MM.1S (cell line): ENCODE measurements at regions not wholly inside any gene's neighbourhood (a gene's known extent, or its start where the extent isn't known, plus 50 kb on each side); places are given as distances from the start of the nearest gene placed in this dataset.

Experiments
- DNase-seq: peaks from one replicate; pipeline ENCODE4 v3.0.0-alpha.2; 2015
- H2AFZ ChIP-seq: fragments of 300-600 bp; sonication (generic); 2 replicates; pipeline ENCODE4 v1.6.0; 2016; ENCODE audit warnings: antibody characterized with exemption, low read length
- H3F3A ChIP-seq: fragments of 300-600 bp; sonication (generic); 2 replicates; pipeline ENCODE4 v1.6.1; 2016; ENCODE audit warnings: mild to moderate bottlenecking, antibody characterized with exemption, low read length, moderate library complexity, mixed read lengths; ENCODE audit not compliant: insufficient read depth
- H3K27ac ChIP-seq: fragments of 300-600 bp; sonication (generic); 2 replicates; pipeline ENCODE4 v1.5.1; 2016; ENCODE audit warnings: mild to moderate bottlenecking, low read length
- H3K27me3 ChIP-seq: fragments of 300-600 bp; sonication (generic); replicated peaks from 2 replicates; pipeline ENCODE4 v1.6.0; 2016; ENCODE audit warnings: low read length; ENCODE audit not compliant: insufficient read depth
- H3K36me3 ChIP-seq: fragments of 300-600 bp; sonication (generic); replicated peaks from 2 replicates; pipeline ENCODE4 v1.6.1; 2016; ENCODE audit warnings: mild to moderate bottlenecking, low read length, mixed read lengths; ENCODE audit not compliant: insufficient read depth
- H3K4me1 ChIP-seq: fragments of 300-600 bp; sonication (generic); 2 replicates; pipeline ENCODE4 v1.6.1; 2016; ENCODE audit warnings: low read length, mixed read lengths
- H3K4me2 ChIP-seq: fragments of 300-600 bp; sonication (generic); 2 replicates; pipeline ENCODE4 v1.6.0; 2016; ENCODE audit warnings: low read depth, low read length
- H3K4me3 ChIP-seq: fragments of 300-600 bp; sonication (generic); 2 replicates; pipeline ENCODE4 v1.5.1; 2016; ENCODE audit warnings: low read length, mixed read lengths
- H3K79me2 ChIP-seq: fragments of 300-600 bp; sonication (generic); 2 replicates; pipeline ENCODE4 v1.6.1; 2016; ENCODE audit warnings: mixed run types, low read length, mixed read lengths
- H3K9ac ChIP-seq: fragments of 300-600 bp; sonication (generic); 2 replicates; pipeline ENCODE4 v1.6.1; 2016; ENCODE audit warnings: low read length, mixed read lengths
- H3K9me2 ChIP-seq: fragments of 300-600 bp; sonication (generic); replicated peaks from 2 replicates; pipeline ENCODE4 v1.6.1; 2016; ENCODE audit warnings: mild to moderate bottlenecking, low read length, mixed read lengths; ENCODE audit not compliant: insufficient read depth
- H3K9me3 ChIP-seq: fragments of 300-600 bp; sonication (generic); replicated peaks from 2 replicates; pipeline ENCODE4 v1.6.1; 2016; ENCODE audit warnings: mild to moderate bottlenecking, low read length, mixed read lengths; ENCODE audit not compliant: insufficient read depth
- H4K20me1 ChIP-seq: fragments of 300-600 bp; sonication (generic); 2 replicates; pipeline ENCODE4 v1.6.1; 2016; ENCODE audit warnings: mild to moderate bottlenecking, low read length, moderate library complexity, mixed read lengths; ENCODE audit not compliant: insufficient read depth
- EZH2 ChIP-seq: fragments of 300-600 bp; sonication (generic); optimal IDR thresholded peaks from 2 replicates; pipeline ENCODE3; 2017; ENCODE audit warnings: low read depth, mild to moderate bottlenecking, antibody characterized with exemption, low read length, mixed read lengths
- EZH2phosphoT487 ChIP-seq: fragments of 300-600 bp; sonication (generic); IDR thresholded peaks from 2 replicates; pipeline ENCODE4 v1.6.1; 2018; ENCODE audit warnings: antibody characterized with exemption, low read length
- TF ChIP-seq, protein P1 (sequence below): fragments of 300-600 bp; sonication (generic); IDR thresholded peaks from 2 replicates; pipeline ENCODE4 v1.5.1; 2016; ENCODE audit warnings: antibody characterized with exemption, low read length, mixed read lengths

DNA sequence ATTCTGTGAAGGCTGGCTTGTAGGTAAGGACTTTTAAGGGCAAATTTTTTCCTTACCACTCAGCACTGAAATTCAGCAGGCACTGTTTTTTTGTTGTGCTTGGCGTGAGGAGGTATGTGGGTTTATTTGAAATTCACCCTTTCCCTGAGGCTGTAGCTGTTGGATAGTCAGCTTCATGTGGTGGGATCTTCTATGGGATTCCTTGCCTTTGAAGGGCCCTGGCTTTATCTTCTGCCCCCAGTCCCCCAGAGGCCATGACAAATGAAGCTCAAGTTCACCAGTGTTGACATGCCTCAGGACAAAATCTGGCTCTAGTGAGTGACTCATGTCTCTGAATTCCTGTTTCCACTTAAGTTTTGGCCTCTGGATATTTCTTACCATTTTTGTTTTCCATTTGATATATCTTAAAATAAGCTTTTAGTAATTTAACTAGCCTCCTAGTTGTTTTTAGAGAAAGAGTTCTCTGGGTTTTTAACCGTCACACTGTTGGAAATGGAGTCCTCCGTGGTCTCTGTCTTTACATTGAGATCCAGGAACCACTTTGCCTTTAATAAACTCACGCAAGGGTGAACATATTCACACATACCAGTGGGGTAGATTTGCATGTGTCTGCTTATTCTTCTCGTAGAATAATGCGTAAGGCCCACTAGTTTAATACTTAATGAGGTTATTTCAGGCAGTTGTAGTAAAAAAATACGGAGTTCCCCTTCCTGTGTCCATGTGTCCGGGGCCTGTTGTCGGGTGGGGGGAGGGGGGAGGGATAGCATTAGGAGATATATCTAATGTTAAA, 211.1 kb upstream of the FAM98A start:
- Histone ChIP-seq H4K20me1 (no peaks in the 10 kb centered on the region), H3K9ac (no peak overlapping the region), H3K4me3 (no peak overlapping the region), H3K4me2 (no peak overlapping the region), H3K4me1 (no peaks in the 10 kb centered on the region), H3F3A (no peaks in the 10 kb centered on the region), H3K27ac (no peak overlapping the region), H2AFZ (no peak overlapping the region), H3K36me3 (no peaks in the 10 kb centered on the region), H3K9me3 (no peaks in the 10 kb centered on the region), H3K79me2 (no peaks in the 10 kb centered on the region), H3K27me3 (no peaks in the 10 kb centered on the region), H3K9me2 (no peaks in the 10 kb centered on the region)
- no peak for DNase-seq
- no peak for TF ChIP-seq EZH2

DNA sequence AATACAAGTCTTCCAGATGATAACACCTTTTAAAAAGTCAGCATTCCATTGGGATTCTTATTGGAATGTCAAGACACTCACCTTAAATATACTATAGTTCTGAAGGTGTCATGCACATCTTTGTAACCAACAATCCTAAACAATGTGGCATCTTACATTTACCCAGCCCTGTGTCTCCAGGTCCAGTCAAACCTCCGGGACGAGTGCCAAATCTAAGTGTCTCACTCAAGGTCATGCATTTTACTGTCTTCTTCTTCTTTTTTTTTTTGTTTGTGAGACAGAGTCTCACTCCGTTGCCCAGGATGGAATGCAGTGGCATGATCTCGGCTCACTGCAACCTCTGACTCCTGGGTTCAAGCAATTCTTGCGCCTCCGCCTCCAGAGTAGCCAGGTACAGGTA, 206.9 kb upstream of the FAM98A start:
- Histone ChIP-seq H3K4me1 (no peaks in the 10 kb centered on the region), H3K79me2 (no peaks in the 10 kb centered on the region), H3K9me3 (no peaks in the 10 kb centered on the region), H3K27me3 (no peaks in the 10 kb centered on the region), H3F3A (no peaks in the 10 kb centered on the region), H2AFZ (no peak overlapping the region), H3K27ac (no peak overlapping the region), H3K4me3 (no peak overlapping the region), H3K9ac (no peak overlapping the region), H3K4me2 (no peak overlapping the region), H4K20me1 (no peaks in the 10 kb centered on the region), H3K9me2 (no peaks in the 10 kb centered on the region), H3K36me3 (no peaks in the 10 kb centered on the region)
- no peak for DNase-seq
- TF ChIP-seq, protein P1, sequence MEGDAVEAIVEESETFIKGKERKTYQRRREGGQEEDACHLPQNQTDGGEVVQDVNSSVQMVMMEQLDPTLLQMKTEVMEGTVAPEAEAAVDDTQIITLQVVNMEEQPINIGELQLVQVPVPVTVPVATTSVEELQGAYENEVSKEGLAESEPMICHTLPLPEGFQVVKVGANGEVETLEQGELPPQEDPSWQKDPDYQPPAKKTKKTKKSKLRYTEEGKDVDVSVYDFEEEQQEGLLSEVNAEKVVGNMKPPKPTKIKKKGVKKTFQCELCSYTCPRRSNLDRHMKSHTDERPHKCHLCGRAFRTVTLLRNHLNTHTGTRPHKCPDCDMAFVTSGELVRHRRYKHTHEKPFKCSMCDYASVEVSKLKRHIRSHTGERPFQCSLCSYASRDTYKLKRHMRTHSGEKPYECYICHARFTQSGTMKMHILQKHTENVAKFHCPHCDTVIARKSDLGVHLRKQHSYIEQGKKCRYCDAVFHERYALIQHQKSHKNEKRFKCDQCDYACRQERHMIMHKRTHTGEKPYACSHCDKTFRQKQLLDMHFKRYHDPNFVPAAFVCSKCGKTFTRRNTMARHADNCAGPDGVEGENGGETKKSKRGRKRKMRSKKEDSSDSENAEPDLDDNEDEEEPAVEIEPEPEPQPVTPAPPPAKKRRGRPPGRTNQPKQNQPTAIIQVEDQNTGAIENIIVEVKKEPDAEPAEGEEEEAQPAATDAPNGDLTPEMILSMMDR, result no peak
- TF ChIP-seq EZH2 (no peak), EZH2phosphoT487 (no peak)

DNA sequence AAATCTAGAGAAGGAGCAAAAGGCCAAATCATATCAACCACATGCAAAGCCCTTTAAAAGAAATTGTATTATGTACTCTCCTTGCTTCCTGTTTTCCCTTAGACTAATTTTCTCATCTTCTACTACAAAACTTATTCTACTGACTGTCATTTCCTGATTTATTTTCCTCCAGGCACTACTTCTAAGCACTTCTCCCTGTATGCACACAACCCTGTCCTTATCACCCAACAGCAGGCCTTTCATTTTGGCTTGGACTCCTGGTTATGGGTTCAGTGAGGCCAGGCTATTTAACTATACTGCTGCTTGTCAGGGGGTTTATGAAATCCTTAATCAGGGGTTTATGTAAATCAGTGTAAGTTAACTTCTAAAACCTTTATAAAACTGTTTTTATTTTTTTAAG, 205.1 kb upstream of the FAM98A start:
- Histone ChIP-seq H3K36me3 (no peaks in the 10 kb centered on the region), H3K79me2 (no peaks in the 10 kb centered on the region), H2AFZ (no peak overlapping the region), H3K4me2 (no peak overlapping the region), H3F3A (no peaks in the 10 kb centered on the region), H4K20me1 (no peaks in the 10 kb centered on the region), H3K4me1 (no peaks in the 10 kb centered on the region), H3K9ac (no peak overlapping the region), H3K27me3 (no peaks in the 10 kb centered on the region), H3K4me3 (no peak overlapping the region), H3K9me2 (no peaks in the 10 kb centered on the region), H3K27ac (no peak overlapping the region), H3K9me3 (no peaks in the 10 kb centered on the region)
- TF ChIP-seq, protein P1, result no peak
- no peak for TF ChIP-seq EZH2phosphoT487
- no peak for TF ChIP-seq EZH2
- no peak for DNase-seq

DNA sequence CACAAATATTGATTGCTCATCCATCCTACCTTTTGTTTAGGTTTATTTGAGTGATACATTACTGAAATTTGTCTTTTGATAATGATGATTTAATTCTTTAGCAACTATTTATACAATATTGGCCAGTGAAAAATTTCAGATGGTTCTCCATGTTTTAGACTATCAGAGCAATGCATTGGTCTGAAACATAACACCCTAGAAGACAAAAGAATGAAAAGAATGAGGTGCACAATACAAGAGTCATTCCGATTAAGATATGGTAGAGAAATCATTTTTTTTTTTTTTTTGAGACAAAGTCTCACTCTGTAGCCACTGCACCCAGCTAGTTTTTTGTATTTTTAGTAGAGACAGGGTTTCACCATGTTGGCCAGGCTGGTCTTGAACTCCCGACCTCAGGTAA, 197.4 kb upstream of the FAM98A start:
- Histone ChIP-seq H3K9ac (no peak overlapping the region), H3K9me2 (no peaks in the 10 kb centered on the region), H3K36me3 (no peaks in the 10 kb centered on the region), H3F3A (no peaks in the 10 kb centered on the region), H2AFZ (no peak overlapping the region), H3K4me3 (no peak overlapping the region), H4K20me1 (no peaks in the 10 kb centered on the region), H3K9me3 (no peaks in the 10 kb centered on the region), H3K27ac (no peak overlapping the region), H3K79me2 (no peaks in the 10 kb centered on the region), H3K27me3 (no peaks in the 10 kb centered on the region), H3K4me2 (no peak overlapping the region), H3K4me1 (no peaks in the 10 kb centered on the region)
- TF ChIP-seq, protein P1, result no peak
- no peak for DNase-seq
